IMR-90 (cell line): ENCODE measurements at regions not wholly inside any gene's neighbourhood (a gene's known extent, or its start where the extent isn't known, plus 50 kb on each side); places are given as distances from the start of the nearest gene placed in this dataset.
A peak's percentile ranks its signal among the peaks of the same experiment; 100 is the strongest.
"Not testable (repeated sequence)": the region's sequence is repeated elsewhere in the genome, so short reads cannot be mapped to it uniquely, and the experiment has no call there.

ENCODE experiments used
- ATAC-seq: fragments of 200-7000 bp; cut with Tn5 transposase; 2 replicates; pipeline ENCODE4 v1.9.1; 2020; ENCODE audit warnings: low read depth, mild to moderate bottlenecking, moderate library complexity
- BruUV-seq: library from RNA; stranded (reverse); fragments of 400-500 nt; replicated peaks from 2 replicates; lab custom pipeline; 2021; lab: Mats Ljungman, UMichigan
- CTCF ChIA-PET: fragments of 300-600 bp; formaldehyde crosslinking; extraction: SDS; loops from one replicate; lab custom pipeline; 2021; ENCODE audit warnings: antibody characterized with exemption; lab: Yijun Ruan, JAX
- POLR2A ChIA-PET: fragments of 300-600 bp; sonication (Branson Sonifier 250); formaldehyde crosslinking; loops from one replicate; lab custom pipeline; 2022; ENCODE audit warnings: antibody characterized with exemption; ENCODE audit not compliant: unreplicated experiment; lab: Charles Lee
- DNase-seq: peaks from one replicate; pipeline ENCODE4 v3.0.0; 2013
- H2AFZ ChIP-seq: replicated peaks from 2 replicates; pipeline ENCODE3; 2013; ENCODE audit warnings: low read length, mild to moderate bottlenecking; ENCODE audit not compliant: poor library complexity
- H2AK5ac ChIP-seq: 2 replicates; pipeline ENCODE4 v1.6.1; 2013; ENCODE audit warnings: low read depth, low read length, inconsistent platforms
- H2AK9ac ChIP-seq: replicated peaks from 2 replicates; pipeline ENCODE3; 2013; ENCODE audit warnings: mild to moderate bottlenecking, low read depth, low read length, moderate library complexity; ENCODE audit not compliant: poor library complexity
- H2BK120ac ChIP-seq: 2 replicates; pipeline ENCODE4 v1.6.1; 2013; ENCODE audit warnings: low read depth, low read length, inconsistent platforms
- H2BK15ac ChIP-seq: 3 replicates; pipeline ENCODE4 v1.6.1; 2013; ENCODE audit warnings: low read depth, low read length, inconsistent platforms
- H2BK20ac ChIP-seq: 2 replicates; pipeline ENCODE4 v1.6.1; 2013; ENCODE audit warnings: low read depth, mild to moderate bottlenecking, inconsistent platforms, low read length, moderate library complexity
- H2BK5ac ChIP-seq: 2 replicates; pipeline ENCODE4 v1.6.1; 2013; ENCODE audit warnings: mild to moderate bottlenecking, low read depth, low read length, inconsistent platforms; ENCODE audit not compliant: poor library complexity, severe bottlenecking
- H3K14ac ChIP-seq: replicated peaks from 2 replicates; pipeline ENCODE4 v1.6.1; 2013; ENCODE audit warnings: low read depth, low read length, inconsistent platforms
- H3K18ac ChIP-seq: 2 replicates; pipeline ENCODE4 v1.6.1; 2013; ENCODE audit warnings: low read depth, low read length, control low read depth
- H3K23ac ChIP-seq: 2 replicates; pipeline ENCODE4 v1.6.1; 2013; ENCODE audit warnings: low read depth, low read length, inconsistent platforms
- H3K27ac ChIP-seq: 2 replicates; pipeline ENCODE4 v1.5.1; 2013; ENCODE audit warnings: mild to moderate bottlenecking, control low read depth, low read length; ENCODE audit not compliant: insufficient read depth
- H3K27me3 ChIP-seq: 2 replicates; pipeline ENCODE4 v1.6.1; 2013; ENCODE audit warnings: low read length; ENCODE audit not compliant: control insufficient read depth, insufficient read depth
- H3K36me3 ChIP-seq: 2 replicates; pipeline ENCODE4 v1.6.1; 2013; ENCODE audit warnings: low read length, mixed read lengths; ENCODE audit not compliant: control insufficient read depth, insufficient read depth
- H3K4ac ChIP-seq: 2 replicates; pipeline ENCODE4 v1.6.1; 2013; ENCODE audit warnings: low read depth, low read length, inconsistent platforms
- H3K4me1 ChIP-seq: 2 replicates; pipeline ENCODE4 v1.6.1; 2013; ENCODE audit warnings: low read length, mixed read lengths; ENCODE audit not compliant: control insufficient read depth, insufficient read depth
- H3K4me2 ChIP-seq: 2 replicates; pipeline ENCODE4 v1.6.1; 2013; ENCODE audit warnings: low read depth, mild to moderate bottlenecking, control low read depth, low read length, moderate library complexity
- H3K4me3 ChIP-seq: 2 replicates; pipeline ENCODE4 v1.5.1; 2013; ENCODE audit warnings: low read depth, mild to moderate bottlenecking, control low read depth, low read length, moderate library complexity; ENCODE audit not compliant: insufficient read depth
- H3K56ac ChIP-seq: 2 replicates; pipeline ENCODE4 v1.6.1; 2013; ENCODE audit warnings: low read length, inconsistent platforms; ENCODE audit not compliant: insufficient read depth; ENCODE audit errors: extremely low read depth
- H3K79me1 ChIP-seq, 2 experiments: 2 replicates each; pipeline ENCODE4 v1.6.1; 2013; ENCODE audit warnings: low read length in 2 of 2, inconsistent platforms in 1 of 2, low read depth in 1 of 2
- H3K9ac ChIP-seq: 2 replicates; pipeline ENCODE4 v1.6.1; 2013; ENCODE audit warnings: low read depth, low read length, control low read depth
- H3K9me1 ChIP-seq: 2 replicates; pipeline ENCODE4 v1.6.1; 2013; ENCODE audit warnings: low read length, inconsistent platforms; ENCODE audit not compliant: insufficient read depth
- H3K9me3 ChIP-seq: 2 replicates; pipeline ENCODE4 v1.6.1; 2013; ENCODE audit warnings: low read length; ENCODE audit not compliant: control insufficient read depth, insufficient read depth
- H4K20me1 ChIP-seq: 2 replicates; pipeline ENCODE4 v1.6.1; 2013; ENCODE audit warnings: low read length, inconsistent platforms; ENCODE audit not compliant: insufficient read depth
- H4K5ac ChIP-seq: 2 replicates; pipeline ENCODE4 v1.6.1; 2013; ENCODE audit warnings: mild to moderate bottlenecking, low read depth, low read length, control low read depth
- H4K8ac ChIP-seq, 2 experiments: 2 replicates each; pipeline ENCODE4 v1.6.1; 2013; ENCODE audit warnings: low read depth in 2 of 2, low read length in 2 of 2, control low read depth in 1 of 2, inconsistent platforms in 1 of 2
- H4K91ac ChIP-seq: 2 replicates; pipeline ENCODE4 v1.6.1; 2013; ENCODE audit warnings: low read depth, low read length, inconsistent platforms; ENCODE audit not compliant: insufficient read depth
- USF2 ChIP-seq: fragments of 150-350 bp; IDR thresholded peaks from 2 replicates; pipeline ENCODE4 v1.6.1; 2017; ENCODE audit warnings: mild to moderate bottlenecking, antibody characterized with exemption, low read length, low read depth
- WGBS, 2 experiments: methylation state at CpG; one replicate each; pipeline versions ENCODE4 v1.1.5 to v1.1.7; 2013; ENCODE audit warnings: missing lambda C conversion rate in 2 of 2; ENCODE audit not compliant: insufficient read length in 1 of 2; ENCODE audit errors: extremely low coverage in 2 of 2; 5-methylcytosine and 5-hydroxymethylcytosine counted together
- dilution Hi-C: fragments of 300-500 bp; cut with HindIII; formaldehyde crosslinking; loops from one replicate; pipeline ENCODE4 v1.14.3; 2018; ENCODE audit warnings: low sequenced_read_pairs; ENCODE audit not compliant: unreplicated experiment
- in situ Hi-C: fragments of 300-500 bp; cut with MboI; formaldehyde crosslinking; loops from 3 replicates; pipeline ENCODE4 v1.14.3; 2019; ENCODE audit warnings: low sequenced_read_pairs, inconsistent platforms, mixed read lengths
- intact Hi-C: fragments of 100-400 bp; cut with micrococcal nuclease; formaldehyde crosslinking; loops from 2 replicates; pipeline ENCODE4 v1.10.0; 2022

DNA sequence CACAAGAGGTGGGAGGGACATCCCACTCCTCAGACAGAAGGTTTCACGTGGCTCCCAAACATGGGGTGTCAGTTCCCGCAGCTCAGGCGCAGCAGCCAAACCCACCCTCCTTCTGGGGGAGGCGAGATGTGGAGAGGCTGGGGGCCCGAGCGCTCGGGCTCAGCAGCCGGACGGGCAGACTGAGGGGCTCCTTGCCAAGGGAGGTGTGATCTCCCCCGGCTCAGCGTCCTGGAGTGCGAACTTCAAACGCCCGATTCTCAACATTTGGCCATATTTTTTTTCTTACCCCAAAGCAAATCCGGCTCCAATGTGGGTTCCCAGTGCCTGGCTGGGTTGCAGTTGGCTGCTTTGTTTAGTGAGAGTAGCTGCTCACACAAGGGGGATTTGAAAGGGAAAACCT lies 477.9 kb downstream of the MN1 start:
- TF ChIP-seq USF2: no peak
- Histone ChIP-seq H3K27me3 (peaks cover 31% of the 10 kb centered on the region), H3K36me3 (no peaks in the 10 kb centered on the region), H3K23ac (no peak overlapping the region), H2BK120ac (no peak overlapping the region), H2BK20ac (no peak overlapping the region), H3K4ac (no peak overlapping the region), H3K56ac (no peak overlapping the region), H3K4me3 (no peak overlapping the region), H2BK15ac (no peak overlapping the region), H4K5ac (no peak overlapping the region), H2AFZ (no peak overlapping the region), H3K18ac (no peak overlapping the region), H3K9ac (no peak overlapping the region), H3K4me1 (no peaks in the 10 kb centered on the region), H3K9me1 (no peaks in the 10 kb centered on the region), H3K27ac (no peak overlapping the region), H3K4me2 (no peak overlapping the region), H2BK5ac (no peak overlapping the region), H3K14ac (no peak overlapping the region), H2AK5ac (no peak overlapping the region), H4K91ac (no peak overlapping the region), H2AK9ac (no peak overlapping the region), H3K9me3 (no peaks in the 10 kb centered on the region), H4K20me1 (no peaks in the 10 kb centered on the region), H3K79me1 (no peaks in the 10 kb centered on the region), H4K8ac (no peak overlapping the region)
- DNase-seq: no peak
- in situ Hi-C loops: no loop called here
- intact Hi-C loops: no loop called here
- BruUV-seq: no TSS peak
- no peak for ATAC-seq
- no CpG with 5 or more reads among the region's 15 CpGs for WGBS, 2 experiments
- POLR2A ChIA-PET: no interaction called here
- CTCF ChIA-PET: no interaction called here
- dilution Hi-C loops: no loop called here

GRCh38 chr22:27324908-27325307 lies 476.6 kb downstream of the MN1 start:
- H3K9ac ChIP-seq, H2BK120ac ChIP-seq, H3K4me1 ChIP-seq, ATAC-seq, H3K14ac ChIP-seq, H3K27ac ChIP-seq, H3K79me1 ChIP-seq, H2AK5ac ChIP-seq, H2BK15ac ChIP-seq, POLR2A ChIA-PET, H2AK9ac ChIP-seq, H4K5ac ChIP-seq, BruUV-seq, H3K18ac ChIP-seq, intact Hi-C loops, H3K9me1 ChIP-seq, H3K4me2 ChIP-seq, dilution Hi-C loops, CTCF ChIA-PET, H3K56ac ChIP-seq, H3K36me3 ChIP-seq, H3K9me3 ChIP-seq, H4K8ac ChIP-seq, DNase-seq, H3K23ac ChIP-seq, H2AFZ ChIP-seq, H3K4me3 ChIP-seq, H3K4ac ChIP-seq, in situ Hi-C loops, H2BK20ac ChIP-seq, H4K20me1 ChIP-seq, H4K91ac ChIP-seq: not testable (repeated sequence)
- WGBS, 2 experiments: 55% methylated on average over 1 of the region's 1 CpG; no CpG with 5 or more reads in 1 of the 2 experiments
- Histone ChIP-seq H2BK5ac (peak overlapping the region; percentile 41), H3K27me3 (peaks cover 34% of the 10 kb centered on the region)
